Chondrocyte (in vitro differentiated cells): ENCODE measurements at regions not wholly inside any gene's neighbourhood (a gene's known extent, or its start where the extent isn't known, plus 50 kb on each side); places are given as distances from the start of the nearest gene placed in this dataset.
"Not testable (repeated sequence)": the region's sequence is repeated elsewhere in the genome, so short reads cannot be mapped to it uniquely, and the experiment has no call there.

Experiments used
- DNase-seq: peaks from one replicate; pipeline ENCODE4 v3.0.0; 2021; ENCODE audit warnings: mixed read lengths, low spot score
- H3K27ac Mint-ChIP-seq: one replicate; pipeline ENCODE4 v1.8.0; 2021; ENCODE audit warnings: mild to moderate bottlenecking, moderate library complexity, mixed read lengths; ENCODE audit not compliant: unreplicated experiment
- H3K27me3 Mint-ChIP-seq: 2 replicates; pipeline ENCODE4 v1.8.0; 2021; ENCODE audit warnings: low read depth, mixed read lengths
- H3K36me3 Mint-ChIP-seq: 2 replicates; pipeline ENCODE4 v1.8.0; 2021; ENCODE audit warnings: low read depth, mixed read lengths
- H3K4me1 Mint-ChIP-seq: 2 replicates; pipeline ENCODE4 v1.8.0; 2021; ENCODE audit warnings: low read depth, mild to moderate bottlenecking, mixed read lengths
- H3K4me3 Mint-ChIP-seq: one replicate; pipeline ENCODE4 v1.8.0; 2021; ENCODE audit warnings: mild to moderate bottlenecking, moderate library complexity, mixed read lengths; ENCODE audit not compliant: unreplicated experiment
- H3K9me3 Mint-ChIP-seq: 2 replicates; pipeline ENCODE4 v1.8.0; 2021; ENCODE audit warnings: low read depth, mixed read lengths
- CTCF ChIP-seq: fragments of 200-600 bp; sonication (generic); IDR thresholded peaks from 2 replicates; pipeline ENCODE4 v1.5.0; 2021; ENCODE audit warnings: antibody characterized with exemption, mild to moderate bottlenecking, moderate library complexity

GRCh38 chr7:153682628-153683027, 369.6 kb upstream of the DPP6 start:
- Mint-ChIP-seq H3K27me3 (no peaks in the 10 kb centered on the region), H3K4me3 (no peak overlapping the region), H3K27ac (no peak overlapping the region), H3K9me3 (peaks cover 46% of the 10 kb centered on the region), H3K36me3 (no peaks in the 10 kb centered on the region), H3K4me1 (no peaks in the 10 kb centered on the region)
- DNase-seq, result no peak
- TF ChIP-seq CTCF, result no peak

- Mint-ChIP-seq H3K4me1 (no peaks in the 10 kb centered on the region), H3K27me3 (no peaks in the 10 kb centered on the region), H3K9me3 (peaks cover 62% of the 10 kb centered on the region), H3K36me3 (no peaks in the 10 kb centered on the region), H3K4me3 (no peak overlapping the region), H3K27ac (no peak overlapping the region)
- DNase-seq, result no peak
- no peak for TF ChIP-seq CTCF
These were observed 356.0 kb upstream of the DPP6 start for GRCh38 chr7:153696242-153696641.

GRCh38 chr7:153698046-153698445, 354.2 kb upstream of the DPP6 start:
- Mint-ChIP-seq H3K4me3 (no peak overlapping the region), H3K36me3 (no peaks in the 10 kb centered on the region), H3K4me1 (no peaks in the 10 kb centered on the region), H3K9me3 (peaks cover 66% of the 10 kb centered on the region), H3K27ac (no peak overlapping the region), H3K27me3 (no peaks in the 10 kb centered on the region)
- no peak for TF ChIP-seq CTCF
- DNase-seq, result no peak

- no peak for DNase-seq
- Mint-ChIP-seq H3K27me3 (no peaks in the 10 kb centered on the region), H3K36me3 (no peaks in the 10 kb centered on the region), H3K27ac (no peak overlapping the region), H3K4me1 (no peaks in the 10 kb centered on the region), H3K4me3 (no peak overlapping the region), H3K9me3 (peaks cover 57% of the 10 kb centered on the region)
- no peak for TF ChIP-seq CTCF
These were observed 350.5 kb upstream of the DPP6 start for GRCh38 chr7:153701678-153702077.

- peaks cover 17% of the 10 kb centered on the region for H3K9me3 Mint-ChIP-seq
- H3K4me1 Mint-ChIP-seq, H3K27ac Mint-ChIP-seq, H3K36me3 Mint-ChIP-seq, DNase-seq, H3K4me3 Mint-ChIP-seq, H3K27me3 Mint-ChIP-seq: not testable (repeated sequence)
These were observed 328.3 kb upstream of the DPP6 start for GRCh38 chr7:153723892-153724291.

GRCh38 chr7:153731504-153731903, 320.7 kb upstream of the DPP6 start:
- not testable (repeated sequence) for H3K4me1 Mint-ChIP-seq, H3K4me3 Mint-ChIP-seq, H3K27me3 Mint-ChIP-seq, H3K36me3 Mint-ChIP-seq, DNase-seq, H3K27ac Mint-ChIP-seq
- peaks cover 33% of the 10 kb centered on the region for H3K9me3 Mint-ChIP-seq

GRCh38 chr7:153743434-153743833, 308.8 kb upstream of the DPP6 start:
- not testable (repeated sequence) for H3K27me3 Mint-ChIP-seq, H3K4me3 Mint-ChIP-seq
- peaks cover 23% of the 10 kb centered on the region for H3K9me3 Mint-ChIP-seq

GRCh38 chr7:153747969-153748368, 304.2 kb upstream of the DPP6 start:
- H3K4me1 Mint-ChIP-seq, H3K36me3 Mint-ChIP-seq, DNase-seq, H3K27ac Mint-ChIP-seq, H3K27me3 Mint-ChIP-seq, H3K4me3 Mint-ChIP-seq: not testable (repeated sequence)
- H3K9me3 Mint-ChIP-seq, result peaks cover 16% of the 10 kb centered on the region

More at GRCh38 chr7:153743434-153743833, 308.8 kb upstream of the DPP6 start:
- H3K27ac Mint-ChIP-seq, DNase-seq, H3K36me3 Mint-ChIP-seq, H3K4me1 Mint-ChIP-seq: not testable (repeated sequence)

- H3K9me3 Mint-ChIP-seq, result peaks cover 16% of the 10 kb centered on the region
- H3K4me1 Mint-ChIP-seq, H3K27ac Mint-ChIP-seq, DNase-seq, H3K27me3 Mint-ChIP-seq, H3K36me3 Mint-ChIP-seq, H3K4me3 Mint-ChIP-seq: not testable (repeated sequence)
These were observed 303.3 kb upstream of the DPP6 start for GRCh38 chr7:153748885-153749284.

- H3K36me3 Mint-ChIP-seq, DNase-seq, H3K4me3 Mint-ChIP-seq, H3K27ac Mint-ChIP-seq, H3K27me3 Mint-ChIP-seq, H3K4me1 Mint-ChIP-seq: not testable (repeated sequence)
- H3K9me3 Mint-ChIP-seq, result peaks cover 34% of the 10 kb centered on the region
These were observed 286.3 kb upstream of the DPP6 start for GRCh38 chr7:153765869-153766268.
